GM19455 (cell line): ENCODE measurements at regions not wholly inside any gene's neighbourhood (a gene's known extent, or its start where the extent isn't known, plus 50 kb on each side); places are given as distances from the start of the nearest gene placed in this dataset.

Source experiments
- ATAC-seq: cut with Tn5 transposase; IDR thresholded peaks from one replicate; pipeline ENCODE4 v1.9.1; 2021; ENCODE audit not compliant: unreplicated experiment

- no peak for ATAC-seq
Measured at GRCh38 chr10:105681051-105681450, 1040.0 kb downstream of the SORCS3 start.

- ATAC-seq: no peak
Measured at GRCh38 chr10:105679781-105680180, 1038.7 kb downstream of the SORCS3 start.

- no peak for ATAC-seq
Measured at GRCh38 chr10:105675333-105675732, 1034.2 kb downstream of the SORCS3 start.

- no peak for ATAC-seq
Measured at GRCh38 chr10:105674448-105674847, 1033.4 kb downstream of the SORCS3 start.

- ATAC-seq: no peak
Measured at GRCh38 chr10:105658696-105659095, 1017.6 kb downstream of the SORCS3 start.

- no peak for ATAC-seq
Measured at GRCh38 chr10:105656856-105657255, 1015.8 kb downstream of the SORCS3 start.

GRCh38 chr10:105650306-105650705 is 1009.2 kb downstream of the SORCS3 start:
- ATAC-seq: no peak

- ATAC-seq: no peak
Measured at GRCh38 chr10:105647354-105647753, 1006.3 kb downstream of the SORCS3 start.

- no peak for ATAC-seq
Measured at GRCh38 chr10:105644978-105645377, 1003.9 kb downstream of the SORCS3 start.

GRCh38 chr10:105644559-105644958 is 1003.5 kb downstream of the SORCS3 start:
- ATAC-seq: no peak

- no peak for ATAC-seq
Measured at GRCh38 chr10:105644091-105644490, 1003.0 kb downstream of the SORCS3 start.

GRCh38 chr10:105643660-105644059 is 1002.6 kb downstream of the SORCS3 start:
- ATAC-seq: no peak

- no peak for ATAC-seq
Measured at GRCh38 chr10:105634281-105634680, 993.2 kb downstream of the SORCS3 start.

GRCh38 chr10:105615715-105616365 is 974.8 kb downstream of the SORCS3 start:
- ATAC-seq: no peak

GRCh38 chr10:105611244-105611798 is 970.2 kb downstream of the SORCS3 start:
- ATAC-seq: no peak

GRCh38 chr10:105609451-105609850 is 968.4 kb downstream of the SORCS3 start:
- ATAC-seq: no peak

- ATAC-seq: no peak
Measured at GRCh38 chr10:105605918-105606317, 964.8 kb downstream of the SORCS3 start.

GRCh38 chr10:105605104-105605503 is 964.0 kb downstream of the SORCS3 start:
- no peak for ATAC-seq

- no peak for ATAC-seq
Measured at GRCh38 chr10:105598207-105598606, 957.1 kb downstream of the SORCS3 start.

GRCh38 chr10:105597312-105597711 is 956.2 kb downstream of the SORCS3 start:
- no peak for ATAC-seq

- no peak for ATAC-seq
Measured at GRCh38 chr10:105596749-105597148, 955.7 kb downstream of the SORCS3 start.

GRCh38 chr10:105594296-105594695 is 953.2 kb downstream of the SORCS3 start:
- ATAC-seq: no peak

GRCh38 chr10:105592468-105592867 is 951.4 kb downstream of the SORCS3 start:
- ATAC-seq: no peak
